Gastrocnemius medialis (tissue), 4 donors: ENCODE measurements at regions not wholly inside any gene's neighbourhood (a gene's known extent, or its start where the extent isn't known, plus 50 kb on each side); places are given as distances from the start of the nearest gene placed in this dataset.

Source experiments
- CTCF ChIP-seq, 5 experiments: fragments of 450-650 bp in 3 of 5; fragments of 200-600 bp in 2 of 5; sonication (generic) in 2 of 5; IDR thresholded peaks in 4 of 5; conservative IDR thresholded peaks in 1 of 5; 1 replicate in 4 of 5; 2 replicates in 1 of 5; pipeline ENCODE4 v1.5.1; 2016 to 2019; ENCODE audit warnings: antibody characterized with exemption in 5 of 5, mild to moderate bottlenecking in 3 of 5, moderate library complexity in 3 of 5
- POLR2A ChIP-seq, 2 donors: fragments of 450-650 bp; IDR thresholded peaks; one replicate each; pipeline ENCODE4 v1.6.1; 2017; ENCODE audit warnings: antibody characterized with exemption in 2 of 2, mild to moderate bottlenecking in 2 of 2, moderate library complexity in 2 of 2

GRCh38 chr14:105783707-105784106 lies 257.3 kb downstream of the TMEM121 start:
- TF ChIP-seq CTCF (IDR thresholded peaks at IDR 0.05 in 4 of 5, conservative IDR thresholded peaks at IDR 0.05 in 1 of 5) = no peak
- TF ChIP-seq POLR2A (IDR thresholded peaks at IDR 0.05) = no peak
